ENCODE measurements at regions not wholly inside any gene's neighbourhood (a gene's known extent, or its start where the extent isn't known, plus 50 kb on each side); places are given as distances from the start of the nearest gene placed in this dataset.

DNA sequence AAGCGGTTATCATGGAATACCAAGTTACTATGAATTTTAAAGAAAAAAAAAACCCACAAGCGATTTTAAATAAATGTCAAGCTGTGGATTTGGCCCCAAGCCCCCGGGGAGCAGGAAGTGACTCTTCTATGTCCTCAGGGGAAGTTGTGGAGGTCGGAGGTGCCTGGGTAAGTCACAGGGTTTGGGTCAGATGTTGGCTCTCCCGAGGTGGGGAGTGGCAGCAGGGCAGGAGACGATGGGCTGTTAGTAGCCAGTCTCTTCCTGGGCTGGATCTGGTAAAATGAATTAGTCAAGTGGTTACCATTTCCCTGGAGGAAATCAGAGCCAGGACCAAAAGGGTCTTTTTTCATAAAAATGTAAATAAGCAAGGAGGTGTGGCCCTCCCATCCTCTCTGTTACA lies 316.7 kb downstream of the TLE3 start:
- H3K4me3 ChIP-seq (ENCODE audit: control insufficient read depth in 2 of 3, extremely low read depth in 1 of 3, insufficient read depth in 2 of 3, low read depth in 1 of 3, low read length in 3 of 3): no peak overlapping the region
- dilution Hi-C loops (cut with MboI; ENCODE audit: extremely low pct_ligation_motif_present, low sequenced_read_pairs): no loop called here
- no peaks in the 10 kb centered on the region for H3K9me1 ChIP-seq (ENCODE audit: control insufficient read depth, extremely low read depth, insufficient read depth, low read length)

DNA sequence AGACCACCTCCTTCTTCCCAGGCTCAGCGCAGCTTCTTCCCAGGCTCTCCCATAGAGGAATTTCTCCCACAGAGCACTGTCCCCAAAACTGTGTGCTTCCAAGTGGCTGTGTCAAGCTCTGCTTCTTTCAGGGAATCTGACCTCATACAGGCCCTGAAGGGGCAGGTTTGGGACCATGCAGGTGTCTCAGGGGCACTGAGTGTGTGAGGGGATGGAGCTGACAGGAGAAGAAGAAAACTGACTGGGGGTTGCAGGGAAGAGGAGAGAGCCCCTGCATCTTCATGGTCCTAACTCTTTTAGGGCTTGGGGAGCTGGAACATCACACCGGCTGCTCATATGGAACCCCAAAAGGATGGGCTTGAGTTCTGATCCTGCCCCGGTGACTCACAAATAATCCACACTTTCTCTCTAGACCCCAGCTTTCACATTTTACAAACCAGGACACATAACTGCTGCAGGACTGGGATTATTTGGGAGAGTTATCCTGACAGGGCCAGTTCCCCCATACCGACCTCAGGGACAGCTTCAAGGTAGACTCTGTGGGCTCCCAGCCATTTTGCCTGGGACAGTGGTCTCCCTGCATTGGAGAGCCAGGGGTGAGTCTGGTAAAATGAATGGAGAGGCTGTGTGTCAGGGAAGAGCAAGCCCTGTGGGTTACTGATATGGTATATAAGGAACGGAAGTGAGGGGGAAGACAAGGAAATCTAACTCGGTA lies 316.1 kb downstream of the TLE3 start:
- H3K36me3 ChIP-seq (ENCODE audit: control insufficient read depth in 2 of 2, extremely low read depth in 1 of 2, insufficient read depth in 2 of 2, low read length in 2 of 2): no peaks in the 10 kb centered on the region
- H3K9me1 ChIP-seq (ENCODE audit: control insufficient read depth, extremely low read depth, insufficient read depth, low read length): no peaks in the 10 kb centered on the region
- peaks cover 31% of the 10 kb centered on the region for H3K27me3 ChIP-seq (ENCODE audit: control insufficient read depth, extremely low read depth, insufficient read depth, low read length)
- H4K20me1 ChIP-seq (ENCODE audit: control insufficient read depth, extremely low read depth, insufficient read depth, low read length): no peaks in the 10 kb centered on the region
- H3K4me3 ChIP-seq (ENCODE audit: control insufficient read depth in 2 of 3, extremely low read depth in 1 of 3, insufficient read depth in 2 of 3, low read depth in 1 of 3, low read length in 3 of 3): no peak overlapping the region
- H3K9me3 ChIP-seq (ENCODE audit: control insufficient read depth, low read depth, low read length): no peaks in the 10 kb centered on the region
- FAIRE-seq (no peak), DNase-seq (ENCODE audit: low read depth, low spot score) (no peak)
- H3K79me2 ChIP-seq (ENCODE audit: control insufficient read depth, insufficient read depth, low read length): no peaks in the 10 kb centered on the region
- H3K4me1 ChIP-seq (ENCODE audit: control insufficient read depth, extremely low read depth, insufficient read depth, low read length): no peaks in the 10 kb centered on the region
- H2AFZ ChIP-seq (ENCODE audit: control insufficient read depth, low read length): no peak overlapping the region
- dilution Hi-C loops (cut with MboI; ENCODE audit: extremely low pct_ligation_motif_present, low sequenced_read_pairs): no loop called here
- TF ChIP-seq EZH2 (IDR thresholded peaks at IDR 0.05; ENCODE audit: low read length): no peak
- TF ChIP-seq, protein P1, sequence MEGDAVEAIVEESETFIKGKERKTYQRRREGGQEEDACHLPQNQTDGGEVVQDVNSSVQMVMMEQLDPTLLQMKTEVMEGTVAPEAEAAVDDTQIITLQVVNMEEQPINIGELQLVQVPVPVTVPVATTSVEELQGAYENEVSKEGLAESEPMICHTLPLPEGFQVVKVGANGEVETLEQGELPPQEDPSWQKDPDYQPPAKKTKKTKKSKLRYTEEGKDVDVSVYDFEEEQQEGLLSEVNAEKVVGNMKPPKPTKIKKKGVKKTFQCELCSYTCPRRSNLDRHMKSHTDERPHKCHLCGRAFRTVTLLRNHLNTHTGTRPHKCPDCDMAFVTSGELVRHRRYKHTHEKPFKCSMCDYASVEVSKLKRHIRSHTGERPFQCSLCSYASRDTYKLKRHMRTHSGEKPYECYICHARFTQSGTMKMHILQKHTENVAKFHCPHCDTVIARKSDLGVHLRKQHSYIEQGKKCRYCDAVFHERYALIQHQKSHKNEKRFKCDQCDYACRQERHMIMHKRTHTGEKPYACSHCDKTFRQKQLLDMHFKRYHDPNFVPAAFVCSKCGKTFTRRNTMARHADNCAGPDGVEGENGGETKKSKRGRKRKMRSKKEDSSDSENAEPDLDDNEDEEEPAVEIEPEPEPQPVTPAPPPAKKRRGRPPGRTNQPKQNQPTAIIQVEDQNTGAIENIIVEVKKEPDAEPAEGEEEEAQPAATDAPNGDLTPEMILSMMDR (optimal IDR thresholded peaks at IDR 0.05 in 1 of 3, IDR thresholded peaks at IDR 0.05 in 1 of 3, conservative IDR thresholded peaks at IDR 0.05 in 1 of 3; ENCODE audit: extremely low read depth in 1 of 3, insufficient read depth in 2 of 3, low read length in 3 of 3): no peak
- no peak overlapping the region for H3K4me2 ChIP-seq (ENCODE audit: control insufficient read depth, extremely low read depth, insufficient read depth, low read depth, low read length)
- H3K27ac ChIP-seq (ENCODE audit: control insufficient read depth, insufficient read depth, low read length): no peak overlapping the region
- H3K9ac ChIP-seq (ENCODE audit: control insufficient read depth, extremely low read depth, insufficient read depth, low read length): no peak overlapping the region

More for the DNA sequence above, 316.7 kb downstream of the TLE3 start:
- no peaks in the 10 kb centered on the region for H3K79me2 ChIP-seq (ENCODE audit: control insufficient read depth, insufficient read depth, low read length)
- no peak overlapping the region for H2AFZ ChIP-seq (ENCODE audit: control insufficient read depth, low read length)
- H3K27me3 ChIP-seq (ENCODE audit: control insufficient read depth, extremely low read depth, insufficient read depth, low read length): peaks cover 31% of the 10 kb centered on the region
- DNase-seq (ENCODE audit: low read depth, low spot score) (no peak), FAIRE-seq (no peak)
- H3K9ac ChIP-seq (ENCODE audit: control insufficient read depth, extremely low read depth, insufficient read depth, low read length): no peak overlapping the region
- no peaks in the 10 kb centered on the region for H3K4me1 ChIP-seq (ENCODE audit: control insufficient read depth, extremely low read depth, insufficient read depth, low read length)
- TF ChIP-seq, protein P1 (optimal IDR thresholded peaks at IDR 0.05 in 1 of 3, IDR thresholded peaks at IDR 0.05 in 1 of 3, conservative IDR thresholded peaks at IDR 0.05 in 1 of 3; ENCODE audit: extremely low read depth in 1 of 3, insufficient read depth in 2 of 3, low read length in 3 of 3): no peak
- TF ChIP-seq EZH2 (IDR thresholded peaks at IDR 0.05; ENCODE audit: low read length): no peak
- H3K27ac ChIP-seq (ENCODE audit: control insufficient read depth, insufficient read depth, low read length): no peak overlapping the region
- H3K36me3 ChIP-seq (ENCODE audit: control insufficient read depth in 2 of 2, extremely low read depth in 1 of 2, insufficient read depth in 2 of 2, low read length in 2 of 2): no peaks in the 10 kb centered on the region
- no peaks in the 10 kb centered on the region for H4K20me1 ChIP-seq (ENCODE audit: control insufficient read depth, extremely low read depth, insufficient read depth, low read length)
- no peak overlapping the region for H3K4me2 ChIP-seq (ENCODE audit: control insufficient read depth, extremely low read depth, insufficient read depth, low read depth, low read length)
- no peaks in the 10 kb centered on the region for H3K9me3 ChIP-seq (ENCODE audit: control insufficient read depth, low read depth, low read length)

All from keratinocyte (primary cell).